HFFc6 (cell line): ENCODE measurements at regions not wholly inside any gene's neighbourhood (a gene's known extent, or its start where the extent isn't known, plus 50 kb on each side); places are given as distances from the start of the nearest gene placed in this dataset.

Source experiments
- DNase-seq: peaks from one replicate; pipeline ENCODE4 v3.0.0-alpha.2; 2018
- H3K27ac Mint-ChIP-seq: 2 replicates; pipeline ENCODE4 v1.8.0; 2020; ENCODE audit warnings: mild to moderate bottlenecking, mixed read lengths
- H3K27me3 Mint-ChIP-seq: 2 replicates; pipeline ENCODE4 v1.8.0; 2021; ENCODE audit warnings: mild to moderate bottlenecking, moderate library complexity, mixed read lengths; ENCODE audit not compliant: insufficient read depth
- H3K36me3 Mint-ChIP-seq: 2 replicates; pipeline ENCODE4 v1.8.0; 2021; ENCODE audit warnings: low read depth, mixed read lengths
- H3K4me1 Mint-ChIP-seq: 2 replicates; pipeline ENCODE4 v1.8.0; 2020; ENCODE audit warnings: low read depth, mixed read lengths
- H3K4me3 Mint-ChIP-seq: 2 replicates; pipeline ENCODE4 v1.8.0; 2020; ENCODE audit warnings: mild to moderate bottlenecking, moderate library complexity, mixed read lengths
- H3K9me3 Mint-ChIP-seq: 2 replicates; pipeline ENCODE4 v1.8.0; 2020; ENCODE audit warnings: mild to moderate bottlenecking, mixed read lengths
- CTCF ChIP-seq: fragments of 200-600 bp; sonication (generic); IDR thresholded peaks from 2 replicates; pipeline ENCODE4 v1.5.0; 2021; ENCODE audit warnings: antibody characterized with exemption, mild to moderate bottlenecking

GRCh38 chr9:119831309-119831708 lies 462.1 kb upstream of the BRINP1 start:
- Mint-ChIP-seq H3K36me3 (no peaks in the 10 kb centered on the region), H3K4me1 (no peaks in the 10 kb centered on the region), H3K4me3 (no peak overlapping the region), H3K9me3 (peaks cover 22% of the 10 kb centered on the region), H3K27me3 (no peaks in the 10 kb centered on the region), H3K27ac (no peak overlapping the region)
- no peak for TF ChIP-seq CTCF
- no peak for DNase-seq

DNA sequence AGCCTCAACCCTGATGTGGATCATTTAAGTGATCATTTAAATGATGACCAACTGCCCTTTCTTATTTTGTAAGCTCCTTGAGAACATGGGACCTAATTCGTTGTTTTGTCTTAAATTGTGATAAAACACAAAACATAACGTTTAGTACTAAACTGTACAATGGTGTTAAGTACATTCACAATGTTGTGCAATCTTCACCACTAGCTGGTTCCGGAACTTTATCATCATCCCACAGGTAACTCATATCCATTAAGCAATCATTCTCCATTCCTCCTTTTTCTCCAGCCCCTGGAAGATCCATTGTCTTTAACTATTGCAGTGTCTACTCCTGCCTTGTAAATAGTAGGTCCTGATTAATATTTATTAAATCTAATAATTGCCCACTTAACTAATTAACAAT lies 460.5 kb upstream of the BRINP1 start:
- Mint-ChIP-seq H3K27ac (no peak overlapping the region), H3K9me3 (peaks cover 17% of the 10 kb centered on the region), H3K36me3 (no peaks in the 10 kb centered on the region), H3K4me3 (no peak overlapping the region), H3K4me1 (no peaks in the 10 kb centered on the region), H3K27me3 (no peaks in the 10 kb centered on the region)
- DNase-seq, result no peak
- no peak for TF ChIP-seq CTCF

DNA sequence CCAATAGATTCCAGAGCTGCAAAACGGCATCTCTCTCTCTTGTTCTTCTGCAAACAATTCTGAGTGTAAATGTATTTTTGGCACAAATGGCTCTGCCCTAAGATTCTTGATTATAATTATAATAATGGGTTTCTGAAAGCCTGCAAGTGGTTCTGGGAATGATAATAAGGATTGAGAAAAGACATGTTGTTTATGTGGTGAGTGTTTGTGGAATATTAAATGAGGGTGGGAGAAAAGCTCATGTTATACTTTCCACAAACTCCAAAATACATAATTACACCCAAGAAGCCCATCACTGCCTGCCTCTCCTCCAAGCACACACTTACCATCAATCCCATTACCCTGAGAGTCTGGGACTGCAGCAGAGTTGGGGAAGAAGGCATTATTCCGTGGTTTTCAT lies 460.0 kb upstream of the BRINP1 start:
- no peak for DNase-seq
- Mint-ChIP-seq H3K27me3 (no peaks in the 10 kb centered on the region), H3K27ac (no peak overlapping the region), H3K36me3 (no peaks in the 10 kb centered on the region), H3K9me3 (peaks cover 20% of the 10 kb centered on the region), H3K4me1 (no peaks in the 10 kb centered on the region), H3K4me3 (no peak overlapping the region)
- TF ChIP-seq CTCF, result no peak

DNA sequence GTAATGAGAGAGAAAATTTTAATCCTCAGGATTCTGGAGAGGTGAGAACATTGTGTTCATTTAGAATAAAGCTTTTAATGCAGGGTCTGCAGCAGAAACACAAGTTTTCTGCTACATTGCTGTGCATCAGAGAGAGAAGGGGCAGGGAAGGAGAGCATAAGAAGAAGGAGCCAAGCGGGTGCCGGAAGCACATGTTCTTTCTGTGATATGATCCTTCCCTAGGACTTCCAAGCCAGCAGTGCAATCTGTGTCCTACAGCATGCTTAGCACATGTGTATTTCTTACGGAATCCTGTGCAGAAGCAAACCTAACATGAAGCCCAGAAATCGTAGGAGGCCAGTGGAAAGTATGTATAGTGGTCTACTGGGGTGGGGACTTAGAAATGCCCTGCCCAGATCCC lies 458.3 kb upstream of the BRINP1 start:
- no peak for DNase-seq
- TF ChIP-seq CTCF, result no peak
- Mint-ChIP-seq H3K36me3 (no peaks in the 10 kb centered on the region), H3K4me3 (no peak overlapping the region), H3K27me3 (no peaks in the 10 kb centered on the region), H3K4me1 (no peaks in the 10 kb centered on the region), H3K27ac (no peak overlapping the region), H3K9me3 (peaks cover 14% of the 10 kb centered on the region)

DNA sequence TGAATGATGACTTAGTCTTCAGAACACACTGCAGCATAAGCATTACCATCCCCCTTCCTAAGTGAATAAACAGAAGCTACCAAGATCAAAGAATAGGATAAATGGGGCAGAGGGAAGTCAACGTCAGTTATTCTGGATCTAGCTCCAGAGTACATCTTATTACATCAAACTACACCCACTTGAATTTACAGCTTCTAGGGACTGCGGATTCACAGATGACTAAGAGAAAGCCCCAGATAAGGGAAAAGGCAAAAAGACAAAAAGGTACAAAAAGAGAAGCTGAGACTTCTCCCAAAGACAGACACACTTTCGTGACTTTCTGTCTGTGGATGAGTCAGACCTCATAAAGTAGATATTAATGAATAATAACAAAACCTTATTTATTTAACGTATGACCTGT lies 457.9 kb upstream of the BRINP1 start:
- no peak overlapping the region for H3K27ac Mint-ChIP-seq
- no peak for TF ChIP-seq CTCF
- H3K9me3 Mint-ChIP-seq, result peaks cover 14% of the 10 kb centered on the region
- H3K27me3 Mint-ChIP-seq, result no peaks in the 10 kb centered on the region
- no peak for DNase-seq
- no peak overlapping the region for H3K4me3 Mint-ChIP-seq
- no peaks in the 10 kb centered on the region for H3K36me3 Mint-ChIP-seq
- no peaks in the 10 kb centered on the region for H3K4me1 Mint-ChIP-seq

GRCh38 chr9:119818726-119819435 lies 449.6 kb upstream of the BRINP1 start:
- TF ChIP-seq CTCF, result no peak
- H3K9me3 Mint-ChIP-seq, result peaks cover 23% of the 10 kb centered on the region
- H3K4me1 Mint-ChIP-seq, result no peaks in the 10 kb centered on the region
- no peak overlapping the region for H3K27ac Mint-ChIP-seq
- H3K36me3 Mint-ChIP-seq, result no peaks in the 10 kb centered on the region
- no peak for DNase-seq
- no peak overlapping the region for H3K4me3 Mint-ChIP-seq
- no peaks in the 10 kb centered on the region for H3K27me3 Mint-ChIP-seq
